Vagina (tissue), 2 donors: ENCODE measurements at regions not wholly inside any gene's neighbourhood (a gene's known extent, or its start where the extent isn't known, plus 50 kb on each side); places are given as distances from the start of the nearest gene placed in this dataset.

Source experiments
- DNase-seq, 2 donors: peaks; one replicate each; pipeline ENCODE4 v3.0.0-alpha.2; 2017; ENCODE audit errors: extremely low spot score in 2 of 2
- H3K27ac ChIP-seq: fragments of 200-600 bp; sonication (generic); one replicate; pipeline ENCODE4 v1.5.1; 2019
- H3K27me3 ChIP-seq: fragments of 200-600 bp; sonication (generic); one replicate; pipeline ENCODE4 v1.5.1; 2019
- H3K36me3 ChIP-seq, 2 donors: fragments of 200-600 bp; sonication (generic); one replicate each; pipeline ENCODE4 v1.5.1; 2017 to 2019
- H3K4me1 ChIP-seq: fragments of 200-600 bp; sonication (generic); one replicate; pipeline ENCODE4 v1.5.1; 2019
- H3K4me3 ChIP-seq, 2 donors: fragments of 200-600 bp; sonication (generic); 1 replicate in 1 of 2; 2 replicates in 1 of 2; pipeline ENCODE4 v1.5.1; 2016 to 2019
- H3K9me3 ChIP-seq: fragments of 200-600 bp; sonication (generic); one replicate; pipeline ENCODE4 v1.5.1; 2019
- CTCF ChIP-seq, 3 experiments: fragments of 450-650 bp in 2 of 3; fragments of 200-600 bp in 1 of 3; sonication (generic) in 1 of 3; IDR thresholded peaks; one replicate each; pipeline ENCODE4 v1.5.1; 2017 to 2019; ENCODE audit warnings: antibody characterized with exemption in 3 of 3, mild to moderate bottlenecking in 2 of 3, moderate library complexity in 2 of 3
- POLR2A ChIP-seq, 2 donors: fragments of 450-650 bp; IDR thresholded peaks; one replicate each; pipeline ENCODE4 v1.6.1; 2017; ENCODE audit warnings: antibody characterized with exemption in 2 of 2, mild to moderate bottlenecking in 2 of 2, moderate library complexity in 2 of 2
- POLR2AphosphoS5 ChIP-seq, 2 donors: sonication (generic); formaldehyde crosslinking; IDR thresholded peaks; one replicate each; pipeline ENCODE4 v1.9.0; 2017; ENCODE audit warnings: antibody characterized with exemption in 2 of 2, mild to moderate bottlenecking in 2 of 2, low read depth in 1 of 2; ENCODE audit not compliant: insufficient read depth in 1 of 2
- intact Hi-C: fragments of 100-400 bp; cut with DNase I; formaldehyde crosslinking; loops from one replicate; pipeline ENCODE4 v1.15.1; 2023

DNA sequence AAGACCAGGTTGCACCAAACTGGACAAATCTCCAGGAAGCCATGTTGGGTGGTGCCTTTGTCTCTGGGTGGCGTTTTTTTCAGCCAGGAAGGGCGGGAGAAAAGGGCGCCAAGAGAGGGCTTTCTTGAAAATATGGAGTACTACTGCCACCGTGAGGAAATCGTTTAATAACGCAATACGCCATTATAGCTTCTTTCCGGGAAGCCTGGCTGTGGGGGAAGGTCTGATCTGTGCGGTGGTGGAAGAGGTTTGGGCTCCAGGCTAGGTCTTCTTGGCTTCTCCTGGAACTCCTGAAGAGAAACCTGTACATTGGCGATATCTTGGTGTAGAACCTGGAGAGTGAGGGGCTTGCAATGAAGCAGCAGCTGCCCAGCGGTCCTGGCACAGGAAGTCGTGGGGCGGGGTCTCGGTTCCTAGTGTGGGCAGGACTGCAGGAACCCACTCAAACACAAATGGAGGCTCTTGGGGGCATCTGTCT is 202.7 kb downstream of the OR13H1 start:
- TF ChIP-seq CTCF (IDR thresholded peaks at IDR 0.05) (peak in 2 of 3 experiments; percentile 13 to 64), POLR2A (IDR thresholded peaks at IDR 0.05) (no peak), POLR2AphosphoS5 (IDR thresholded peaks at IDR 0.05; ENCODE audit: insufficient read depth in 1 of 2, low read depth in 1 of 2) (peak; percentile 44 to 75)
- H3K27ac ChIP-seq = peak overlapping the region; percentile 76
- H3K27me3 ChIP-seq = no peaks in the 10 kb centered on the region
- H3K9me3 ChIP-seq = no peaks in the 10 kb centered on the region
- DNase-seq = no peak
- peak overlapping the region; percentile 50 to 51 for H3K4me3 ChIP-seq
- H3K36me3 ChIP-seq = no peaks in the 10 kb centered on the region
- H3K4me1 ChIP-seq = no peaks in the 10 kb centered on the region
- intact Hi-C loops = loop anchor here (10.0 kb wide), 1 partner anchor 48 kb away; no protein-coding TSS in a partner anchor

DNA sequence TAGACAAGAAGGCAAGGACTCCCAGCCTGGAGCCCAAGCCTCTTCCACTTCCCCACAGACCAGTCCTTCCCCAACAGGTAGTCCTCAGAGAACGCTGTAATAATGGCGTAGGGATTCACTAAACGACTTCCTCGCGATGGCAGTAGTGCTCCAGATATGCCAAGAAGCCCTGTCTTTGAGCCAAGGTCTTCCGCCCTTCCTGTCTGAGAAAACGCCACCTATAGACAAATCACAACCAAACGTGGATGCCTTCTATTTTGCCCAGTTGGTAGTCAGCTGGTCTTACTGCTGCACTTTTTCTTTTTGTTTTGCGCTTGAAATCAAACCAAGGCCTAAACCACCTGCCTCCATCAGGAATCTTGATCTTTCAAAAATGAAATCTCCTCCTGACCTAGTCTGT is 203.3 kb downstream of the OR13H1 start:
- H3K4me3 ChIP-seq = peak overlapping the region; percentile 50 to 51
- DNase-seq = no peak
- intact Hi-C loops = loop anchor here (10.0 kb wide), 1 partner anchor 48 kb away; no protein-coding TSS in a partner anchor

GRCh38 chrX:131752493-131753198 is 208.8 kb downstream of the OR13H1 start:
- H3K27ac ChIP-seq = peak overlapping the region; percentile 49
- TF ChIP-seq POLR2AphosphoS5 (IDR thresholded peaks at IDR 0.05; ENCODE audit: insufficient read depth in 1 of 2, low read depth in 1 of 2) (peak; percentile 22 to 58), CTCF (IDR thresholded peaks at IDR 0.05) (no peak)
- no peak for DNase-seq
- intact Hi-C loops = loop anchor here (2.0 kb wide), 1 partner anchor 42 kb away; no protein-coding TSS in a partner anchor
- H3K4me1 ChIP-seq = no peaks in the 10 kb centered on the region
- no peaks in the 10 kb centered on the region for H3K9me3 ChIP-seq
- no peaks in the 10 kb centered on the region for H3K36me3 ChIP-seq
- H3K27me3 ChIP-seq = no peaks in the 10 kb centered on the region
- H3K4me3 ChIP-seq = peak overlapping the region; percentile 45 to 48

More for the DNA sequence above, 203.3 kb downstream of the OR13H1 start:
- Histone ChIP-seq H3K36me3 (no peaks in the 10 kb centered on the region), H3K27me3 (no peaks in the 10 kb centered on the region), H3K4me1 (no peaks in the 10 kb centered on the region), H3K27ac (peak overlapping the region; percentile 76), H3K9me3 (no peaks in the 10 kb centered on the region)
- TF ChIP-seq POLR2AphosphoS5 (IDR thresholded peaks at IDR 0.05; ENCODE audit: insufficient read depth in 1 of 2, low read depth in 1 of 2) (peak in 1 of 2 donors; percentile 54), POLR2A (IDR thresholded peaks at IDR 0.05) (no peak), CTCF (IDR thresholded peaks at IDR 0.05) (peak in 1 of 3 experiments; percentile 37)

DNA sequence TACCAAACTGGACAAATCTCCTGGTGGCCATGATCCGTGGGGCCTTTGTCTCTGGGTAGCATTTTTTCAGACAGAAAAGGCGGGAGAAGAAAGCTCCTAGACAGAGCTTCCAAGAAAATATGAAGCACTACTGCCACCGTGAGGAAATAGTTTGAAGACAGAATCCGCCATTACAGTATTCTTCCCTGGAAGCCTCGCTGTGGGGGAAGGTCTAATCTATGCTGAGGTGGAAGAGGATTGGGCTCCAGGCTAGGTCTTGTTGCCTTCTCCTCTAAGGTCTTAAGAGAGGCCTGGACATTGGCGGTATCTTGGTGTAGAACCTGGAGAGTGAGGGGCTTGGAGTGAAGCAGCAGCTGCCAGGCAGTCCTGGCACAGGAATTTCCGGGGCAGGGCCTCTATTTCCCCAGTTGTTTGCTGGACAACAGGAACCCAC is 218.9 kb downstream of the OR13H1 start:
- no peaks in the 10 kb centered on the region for H3K27me3 ChIP-seq
- no peaks in the 10 kb centered on the region for H3K9me3 ChIP-seq
- no peak for DNase-seq
- H3K4me3 ChIP-seq = peak overlapping the region; percentile 33 to 36
- TF ChIP-seq CTCF (IDR thresholded peaks at IDR 0.05) (peak in 2 of 3 experiments; percentile 52 to 66), POLR2AphosphoS5 (IDR thresholded peaks at IDR 0.05; ENCODE audit: insufficient read depth in 1 of 2, low read depth in 1 of 2) (peak in 1 of 2 donors; percentile 71), POLR2A (IDR thresholded peaks at IDR 0.05) (no peak)
- intact Hi-C loops = no loop called here
- no peaks in the 10 kb centered on the region for H3K36me3 ChIP-seq
- no peaks in the 10 kb centered on the region for H3K4me1 ChIP-seq
- H3K27ac ChIP-seq = peak overlapping the region; percentile 36

GRCh38 chrX:131763674-131764073 is 219.8 kb downstream of the OR13H1 start:
- intact Hi-C loops = no loop called here
- H3K36me3 ChIP-seq = no peaks in the 10 kb centered on the region
- H3K9me3 ChIP-seq = no peaks in the 10 kb centered on the region
- peak in 1 of 2 donors; percentile 90 for DNase-seq
- H3K27me3 ChIP-seq = no peaks in the 10 kb centered on the region
- no peaks in the 10 kb centered on the region for H3K4me1 ChIP-seq
- TF ChIP-seq POLR2AphosphoS5 (IDR thresholded peaks at IDR 0.05; ENCODE audit: insufficient read depth in 1 of 2, low read depth in 1 of 2) (peak in 1 of 2 donors; percentile 51), POLR2A (IDR thresholded peaks at IDR 0.05) (no peak), CTCF (IDR thresholded peaks at IDR 0.05) (peak in 2 of 3 experiments; percentile 17 to 56)
- H3K27ac ChIP-seq = peak overlapping the region; percentile 36
- peak overlapping the region; percentile 33 to 36 for H3K4me3 ChIP-seq
